GM21367 (cell line): ENCODE measurements at regions not wholly inside any gene's neighbourhood (a gene's known extent, or its start where the extent isn't known, plus 50 kb on each side); places are given as distances from the start of the nearest gene placed in this dataset.
"Not testable (repeated sequence)": the region's sequence is repeated elsewhere in the genome, so short reads cannot be mapped to it uniquely, and the experiment has no call there.

Source experiments
- ATAC-seq: cut with Tn5 transposase; IDR thresholded peaks from one replicate; pipeline ENCODE4 v1.9.1; 2021; ENCODE audit not compliant: unreplicated experiment

GRCh38 chr13:80555796-80556678, 215.1 kb upstream of the SPRY2 start:
- ATAC-seq: no peak

- no peak for ATAC-seq
Observed at GRCh38 chr13:80552851-80553440, 212.0 kb upstream of the SPRY2 start.

GRCh38 chr13:80551650-80552497, 210.9 kb upstream of the SPRY2 start:
- ATAC-seq: no peak

GRCh38 chr13:80550971-80551441, 210.1 kb upstream of the SPRY2 start:
- no peak for ATAC-seq

- no peak for ATAC-seq
Observed at GRCh38 chr13:80548915-80549314, 208.0 kb upstream of the SPRY2 start.

- ATAC-seq: no peak
Observed at GRCh38 chr13:80547885-80548825, 207.2 kb upstream of the SPRY2 start.

- no peak for ATAC-seq
Observed at GRCh38 chr13:80547341-80547740, 206.4 kb upstream of the SPRY2 start.

- ATAC-seq: no peak
Observed at GRCh38 chr13:80533175-80533574, 192.2 kb upstream of the SPRY2 start.

GRCh38 chr13:80530902-80531301, 190.0 kb upstream of the SPRY2 start:
- ATAC-seq: no peak

GRCh38 chr13:80530191-80530590, 189.3 kb upstream of the SPRY2 start:
- ATAC-seq: no peak

GRCh38 chr13:80529734-80530133, 188.8 kb upstream of the SPRY2 start:
- no peak for ATAC-seq

- no peak for ATAC-seq
Observed at GRCh38 chr13:80528733-80529132, 187.8 kb upstream of the SPRY2 start.

- ATAC-seq: no peak
Observed at GRCh38 chr13:80527400-80527799, 186.5 kb upstream of the SPRY2 start.

- no peak for ATAC-seq
Observed at GRCh38 chr13:80524447-80525215, 183.7 kb upstream of the SPRY2 start.

- ATAC-seq: no peak
Observed at GRCh38 chr13:80523134-80523533, 182.2 kb upstream of the SPRY2 start.

GRCh38 chr13:80522463-80522862, 181.5 kb upstream of the SPRY2 start:
- ATAC-seq: not testable (repeated sequence)

- no peak for ATAC-seq
Observed at GRCh38 chr13:80516818-80517348, 176.0 kb upstream of the SPRY2 start.

- no peak for ATAC-seq
Observed at GRCh38 chr13:80515296-80515695, 174.4 kb upstream of the SPRY2 start.

GRCh38 chr13:80513196-80513595, 172.3 kb upstream of the SPRY2 start:
- no peak for ATAC-seq
